Loucy (cell line): ENCODE measurements at regions not wholly inside any gene's neighbourhood (a gene's known extent, or its start where the extent isn't known, plus 50 kb on each side); places are given as distances from the start of the nearest gene placed in this dataset.

ENCODE experiments used
- EZH2phosphoT487 ChIP-seq: fragments of 200-600 bp; IDR thresholded peaks from 2 replicates; pipeline ENCODE4 v1.6.1; 2018; ENCODE audit warnings: antibody characterized with exemption, mild to moderate bottlenecking, moderate library complexity, borderline replicate concordance
- TF ChIP-seq, protein P1 (sequence below): fragments of 200-600 bp; sonication (generic); conservative IDR thresholded peaks from 2 replicates; pipeline ENCODE4 v1.5.1; 2014; ENCODE audit warnings: mild to moderate bottlenecking, antibody characterized with exemption, low read length

DNA sequence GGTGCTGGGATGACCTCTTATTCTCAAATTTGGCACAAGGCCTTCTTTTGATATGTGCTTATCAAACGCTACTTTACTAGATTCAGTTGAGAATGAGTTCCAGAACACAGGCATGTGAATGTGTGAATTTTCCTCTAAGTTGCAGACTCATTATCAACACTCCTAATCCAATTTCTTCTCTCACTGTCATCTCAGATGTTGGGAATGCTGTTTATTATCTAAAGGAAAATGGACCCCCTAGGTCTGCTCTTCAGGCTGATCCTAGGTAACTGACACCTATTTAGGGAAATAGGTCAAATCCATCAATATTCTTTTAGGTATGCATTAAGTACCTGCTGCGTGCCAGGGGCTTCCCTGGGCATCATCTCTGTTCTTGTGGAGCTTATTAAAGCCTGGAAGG lies 215.0 kb upstream of the NOX3 start:
- TF ChIP-seq, protein P1, sequence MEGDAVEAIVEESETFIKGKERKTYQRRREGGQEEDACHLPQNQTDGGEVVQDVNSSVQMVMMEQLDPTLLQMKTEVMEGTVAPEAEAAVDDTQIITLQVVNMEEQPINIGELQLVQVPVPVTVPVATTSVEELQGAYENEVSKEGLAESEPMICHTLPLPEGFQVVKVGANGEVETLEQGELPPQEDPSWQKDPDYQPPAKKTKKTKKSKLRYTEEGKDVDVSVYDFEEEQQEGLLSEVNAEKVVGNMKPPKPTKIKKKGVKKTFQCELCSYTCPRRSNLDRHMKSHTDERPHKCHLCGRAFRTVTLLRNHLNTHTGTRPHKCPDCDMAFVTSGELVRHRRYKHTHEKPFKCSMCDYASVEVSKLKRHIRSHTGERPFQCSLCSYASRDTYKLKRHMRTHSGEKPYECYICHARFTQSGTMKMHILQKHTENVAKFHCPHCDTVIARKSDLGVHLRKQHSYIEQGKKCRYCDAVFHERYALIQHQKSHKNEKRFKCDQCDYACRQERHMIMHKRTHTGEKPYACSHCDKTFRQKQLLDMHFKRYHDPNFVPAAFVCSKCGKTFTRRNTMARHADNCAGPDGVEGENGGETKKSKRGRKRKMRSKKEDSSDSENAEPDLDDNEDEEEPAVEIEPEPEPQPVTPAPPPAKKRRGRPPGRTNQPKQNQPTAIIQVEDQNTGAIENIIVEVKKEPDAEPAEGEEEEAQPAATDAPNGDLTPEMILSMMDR, result no peak
- TF ChIP-seq EZH2phosphoT487, result no peak
